ENCODE measurements at regions not wholly inside any gene's neighbourhood (a gene's known extent, or its start where the extent isn't known, plus 50 kb on each side); places are given as distances from the start of the nearest gene placed in this dataset.

DNA sequence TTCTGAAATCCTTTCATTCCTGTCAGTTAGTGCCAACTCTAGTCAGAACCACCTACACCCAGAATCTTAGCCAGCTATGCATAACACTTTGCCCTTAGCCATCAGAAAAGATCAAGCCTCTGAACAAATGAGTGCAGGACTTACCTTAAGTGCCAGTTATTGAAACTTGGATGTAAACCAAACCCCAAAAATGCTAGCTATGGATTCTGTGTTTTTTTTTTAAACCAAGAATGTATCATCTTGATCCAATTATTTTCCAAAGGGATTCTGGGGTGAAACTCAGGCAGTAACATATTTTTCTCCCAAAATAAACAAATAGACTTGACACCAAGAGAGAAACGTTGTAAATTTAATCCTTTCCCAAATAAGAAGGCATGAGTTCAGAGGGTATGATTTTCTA, 538.6 kb upstream of the ADAMTS5 start:
- no peaks in the 10 kb centered on the region for H3K9me3 ChIP-seq (ENCODE audit: control insufficient read depth, low read length)
- H3K4me3 ChIP-seq (ENCODE audit: low read length), result no peak overlapping the region
- H3K4me1 Mint-ChIP-seq, result no peaks in the 10 kb centered on the region
- no peak for DNase-seq
- no peaks in the 10 kb centered on the region for H3K27me3 Mint-ChIP-seq (ENCODE audit: insufficient read depth)
- TF ChIP-seq, protein P1, sequence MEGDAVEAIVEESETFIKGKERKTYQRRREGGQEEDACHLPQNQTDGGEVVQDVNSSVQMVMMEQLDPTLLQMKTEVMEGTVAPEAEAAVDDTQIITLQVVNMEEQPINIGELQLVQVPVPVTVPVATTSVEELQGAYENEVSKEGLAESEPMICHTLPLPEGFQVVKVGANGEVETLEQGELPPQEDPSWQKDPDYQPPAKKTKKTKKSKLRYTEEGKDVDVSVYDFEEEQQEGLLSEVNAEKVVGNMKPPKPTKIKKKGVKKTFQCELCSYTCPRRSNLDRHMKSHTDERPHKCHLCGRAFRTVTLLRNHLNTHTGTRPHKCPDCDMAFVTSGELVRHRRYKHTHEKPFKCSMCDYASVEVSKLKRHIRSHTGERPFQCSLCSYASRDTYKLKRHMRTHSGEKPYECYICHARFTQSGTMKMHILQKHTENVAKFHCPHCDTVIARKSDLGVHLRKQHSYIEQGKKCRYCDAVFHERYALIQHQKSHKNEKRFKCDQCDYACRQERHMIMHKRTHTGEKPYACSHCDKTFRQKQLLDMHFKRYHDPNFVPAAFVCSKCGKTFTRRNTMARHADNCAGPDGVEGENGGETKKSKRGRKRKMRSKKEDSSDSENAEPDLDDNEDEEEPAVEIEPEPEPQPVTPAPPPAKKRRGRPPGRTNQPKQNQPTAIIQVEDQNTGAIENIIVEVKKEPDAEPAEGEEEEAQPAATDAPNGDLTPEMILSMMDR (conservative IDR thresholded peaks at IDR 0.05), result no peak
- no peaks in the 10 kb centered on the region for H3K36me3 Mint-ChIP-seq (ENCODE audit: low read depth)
- H3K36me3 ChIP-seq (ENCODE audit: control insufficient read depth, insufficient read depth, low read length), result no peaks in the 10 kb centered on the region
- no peaks in the 10 kb centered on the region for H3K27me3 ChIP-seq (ENCODE audit: control insufficient read depth, insufficient read depth, low read length, poor library complexity, severe bottlenecking)
- H3K27ac Mint-ChIP-seq, result no peak overlapping the region
- no peak overlapping the region for H3K9ac ChIP-seq (ENCODE audit: extremely low read depth, low read length, poor library complexity, severe bottlenecking)
- 89% methylated on average over 1 of the region's 1 CpG; no CpG with 5 or more reads in 1 of the 2 experiments for WGBS, 2 experiments (ENCODE audit: insufficient coverage in 1 of 2, insufficient read length in 1 of 2)
- H3K4me1 ChIP-seq (ENCODE audit: control insufficient read depth, insufficient read depth, low read length), result no peaks in the 10 kb centered on the region
- H3K9me3 Mint-ChIP-seq, result no peaks in the 10 kb centered on the region
- no peak overlapping the region for H3K4me3 Mint-ChIP-seq
- no peak overlapping the region for H3K27ac ChIP-seq (ENCODE audit: low read depth, low read length)

DNA sequence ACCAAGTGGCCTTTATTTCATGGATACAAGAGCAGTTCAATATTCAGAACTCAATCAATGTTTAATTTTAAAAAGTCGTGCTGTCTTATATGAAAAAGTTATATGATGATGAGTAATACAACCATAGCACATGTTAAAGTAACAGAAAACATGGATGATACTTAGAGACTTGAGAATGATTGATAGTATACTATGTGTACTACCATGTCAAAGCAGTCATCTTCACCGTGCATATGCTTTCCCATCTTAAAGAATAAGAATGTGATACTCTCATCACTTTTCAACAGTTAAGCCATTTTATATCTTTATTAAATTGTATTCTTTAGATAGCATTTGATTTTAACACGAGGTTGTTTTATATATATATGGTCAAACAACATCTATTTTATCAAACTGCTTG, 535.9 kb upstream of the ADAMTS5 start:
- no peak for DNase-seq
- H3K9ac ChIP-seq (ENCODE audit: extremely low read depth, low read length, poor library complexity, severe bottlenecking), result no peak overlapping the region
- no peaks in the 10 kb centered on the region for H3K27me3 ChIP-seq (ENCODE audit: control insufficient read depth, insufficient read depth, low read length, poor library complexity, severe bottlenecking)
- Mint-ChIP-seq H3K4me1 (no peaks in the 10 kb centered on the region), H3K9me3 (no peaks in the 10 kb centered on the region), H3K36me3 (ENCODE audit: low read depth) (no peaks in the 10 kb centered on the region), H3K4me3 (no peak overlapping the region), H3K27ac (no peak overlapping the region), H3K27me3 (ENCODE audit: insufficient read depth) (no peaks in the 10 kb centered on the region)
- H3K27ac ChIP-seq (ENCODE audit: low read depth, low read length), result no peak overlapping the region
- no peaks in the 10 kb centered on the region for H3K9me3 ChIP-seq (ENCODE audit: control insufficient read depth, low read length)
- H3K4me3 ChIP-seq (ENCODE audit: low read length), result no peak overlapping the region
- TF ChIP-seq, protein P1 (conservative IDR thresholded peaks at IDR 0.05), result no peak
- WGBS, 2 experiments (ENCODE audit: insufficient coverage in 1 of 2, insufficient read length in 1 of 2), result no CpG with 5 or more reads among the region's 3 CpGs
- no peaks in the 10 kb centered on the region for H3K36me3 ChIP-seq (ENCODE audit: control insufficient read depth, insufficient read depth, low read length)
- H3K4me1 ChIP-seq (ENCODE audit: control insufficient read depth, insufficient read depth, low read length), result no peaks in the 10 kb centered on the region

DNA sequence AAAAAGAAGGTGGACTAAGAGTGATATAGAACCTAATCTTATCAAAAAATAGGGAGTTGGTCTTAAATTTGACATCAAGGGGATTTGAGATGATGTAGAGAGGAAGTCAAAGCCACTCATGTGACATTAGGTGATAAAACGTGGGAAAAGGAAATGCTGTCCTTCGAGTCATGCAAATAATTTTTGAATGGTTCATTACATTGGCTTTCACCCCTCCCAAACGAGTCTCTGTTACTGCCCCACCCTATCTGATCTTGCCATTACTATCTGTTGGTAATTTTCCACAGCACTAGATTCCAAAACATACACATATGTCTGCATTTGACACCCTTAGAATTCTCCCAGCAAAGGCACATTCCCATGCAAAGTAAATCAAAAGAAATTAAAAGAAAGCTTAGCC, 531.1 kb upstream of the ADAMTS5 start:
- no peaks in the 10 kb centered on the region for H3K36me3 Mint-ChIP-seq (ENCODE audit: low read depth)
- Histone ChIP-seq H3K9me3 (ENCODE audit: control insufficient read depth, low read length) (no peaks in the 10 kb centered on the region), H3K27me3 (ENCODE audit: control insufficient read depth, insufficient read depth, low read length, poor library complexity, severe bottlenecking) (no peaks in the 10 kb centered on the region), H3K27ac (ENCODE audit: low read depth, low read length) (no peak overlapping the region), H3K4me3 (ENCODE audit: low read length) (no peak overlapping the region), H3K36me3 (ENCODE audit: control insufficient read depth, insufficient read depth, low read length) (no peaks in the 10 kb centered on the region), H3K4me1 (ENCODE audit: control insufficient read depth, insufficient read depth, low read length) (no peaks in the 10 kb centered on the region), H3K9ac (ENCODE audit: extremely low read depth, low read length, poor library complexity, severe bottlenecking) (no peak overlapping the region)
- H3K27me3 Mint-ChIP-seq (ENCODE audit: insufficient read depth), result no peaks in the 10 kb centered on the region
- H3K27ac Mint-ChIP-seq, result no peak overlapping the region
- TF ChIP-seq, protein P1 (conservative IDR thresholded peaks at IDR 0.05), result no peak
- 50 to 79% methylated on average over 1 to 3 of the region's 3 CpGs for WGBS, 2 experiments (ENCODE audit: insufficient coverage in 1 of 2, insufficient read length in 1 of 2)
- no peaks in the 10 kb centered on the region for H3K9me3 Mint-ChIP-seq
- no peaks in the 10 kb centered on the region for H3K4me1 Mint-ChIP-seq
- DNase-seq, result no peak
- H3K4me3 Mint-ChIP-seq, result no peak overlapping the region

Measured in endodermal cell (in vitro differentiated cells).